ENCODE measurements at regions not wholly inside any gene's neighbourhood (a gene's known extent, or its start where the extent isn't known, plus 50 kb on each side); places are given as distances from the start of the nearest gene placed in this dataset.

GRCh38 chr2:13019781-13020180, 303.0 kb downstream of the TRIB2 start:
- CTCF ChIA-PET, result no interaction called here

DNA sequence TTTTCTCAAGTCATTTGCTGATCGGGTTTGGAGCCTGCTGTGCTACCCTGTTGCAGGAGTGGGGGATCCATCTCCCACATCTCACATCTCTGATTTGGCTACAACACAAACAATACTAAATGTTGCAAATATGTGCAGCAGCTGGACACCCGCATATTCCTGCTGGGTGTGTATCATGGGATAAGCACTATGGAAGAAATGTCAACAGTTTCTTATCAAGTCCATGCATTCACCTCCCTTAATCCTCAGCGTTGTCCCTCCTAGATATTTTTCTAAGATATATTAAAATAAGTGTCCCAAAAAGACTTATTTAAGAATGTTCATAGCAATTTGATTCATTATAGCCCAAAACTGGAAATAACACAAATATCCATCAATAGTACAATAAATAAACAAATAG, 303.7 kb downstream of the TRIB2 start:
- CTCF ChIA-PET, result no interaction called here
- no peak for DNase-seq (ENCODE audit: low spot score)
- H3K27ac ChIP-seq, result no peak overlapping the region
- POLR2A ChIA-PET (ENCODE audit: low non-redundant PET), result no interaction called here
- TF ChIP-seq, protein P1, sequence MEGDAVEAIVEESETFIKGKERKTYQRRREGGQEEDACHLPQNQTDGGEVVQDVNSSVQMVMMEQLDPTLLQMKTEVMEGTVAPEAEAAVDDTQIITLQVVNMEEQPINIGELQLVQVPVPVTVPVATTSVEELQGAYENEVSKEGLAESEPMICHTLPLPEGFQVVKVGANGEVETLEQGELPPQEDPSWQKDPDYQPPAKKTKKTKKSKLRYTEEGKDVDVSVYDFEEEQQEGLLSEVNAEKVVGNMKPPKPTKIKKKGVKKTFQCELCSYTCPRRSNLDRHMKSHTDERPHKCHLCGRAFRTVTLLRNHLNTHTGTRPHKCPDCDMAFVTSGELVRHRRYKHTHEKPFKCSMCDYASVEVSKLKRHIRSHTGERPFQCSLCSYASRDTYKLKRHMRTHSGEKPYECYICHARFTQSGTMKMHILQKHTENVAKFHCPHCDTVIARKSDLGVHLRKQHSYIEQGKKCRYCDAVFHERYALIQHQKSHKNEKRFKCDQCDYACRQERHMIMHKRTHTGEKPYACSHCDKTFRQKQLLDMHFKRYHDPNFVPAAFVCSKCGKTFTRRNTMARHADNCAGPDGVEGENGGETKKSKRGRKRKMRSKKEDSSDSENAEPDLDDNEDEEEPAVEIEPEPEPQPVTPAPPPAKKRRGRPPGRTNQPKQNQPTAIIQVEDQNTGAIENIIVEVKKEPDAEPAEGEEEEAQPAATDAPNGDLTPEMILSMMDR (conservative IDR thresholded peaks at IDR 0.05; ENCODE audit: low read depth), result no peak

More at GRCh38 chr2:13019781-13020180, 303.0 kb downstream of the TRIB2 start:
- H3K27ac ChIP-seq, result no peak overlapping the region
- DNase-seq (ENCODE audit: low spot score), result no peak
- TF ChIP-seq, protein P1 (conservative IDR thresholded peaks at IDR 0.05; ENCODE audit: low read depth), result no peak
- POLR2A ChIA-PET (ENCODE audit: low non-redundant PET), result no interaction called here

- H3K27ac ChIP-seq, result no peak overlapping the region
- TF ChIP-seq, protein P1 (conservative IDR thresholded peaks at IDR 0.05; ENCODE audit: low read depth), result no peak
- ChIA-PET CTCF (interaction anchor here (0.7 kb wide), 1 partner anchor 1229 kb away, joined by 4 read pairs; no protein-coding TSS in a partner anchor), POLR2A (ENCODE audit: low non-redundant PET) (no interaction called here)
- no peak for DNase-seq (ENCODE audit: low spot score)
These were observed 304.8 kb downstream of the TRIB2 start for GRCh38 chr2:13021470-13021957.

DNA sequence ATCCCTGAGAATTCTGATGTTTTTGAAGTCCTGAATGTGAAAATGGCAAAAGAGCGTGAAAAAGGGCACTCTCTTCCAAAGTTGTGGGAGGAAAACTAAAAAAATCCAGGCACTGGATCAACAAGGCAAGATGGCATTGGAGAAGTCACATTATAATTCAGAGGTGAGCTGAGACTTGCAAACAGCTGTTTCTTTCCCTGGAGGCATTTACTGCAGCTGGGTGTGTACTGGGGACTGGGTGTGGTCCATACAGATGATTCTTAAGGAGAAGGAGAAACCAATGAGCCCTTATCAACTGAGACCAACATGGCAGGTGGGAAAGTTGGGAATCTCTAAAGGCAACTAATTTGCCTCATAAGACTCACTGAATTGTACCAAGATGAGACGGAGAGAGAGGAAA, 313.9 kb downstream of the TRIB2 start:
- no peak overlapping the region for H3K27ac ChIP-seq
- TF ChIP-seq, protein P1 (conservative IDR thresholded peaks at IDR 0.05; ENCODE audit: low read depth), result no peak
- no peak for DNase-seq (ENCODE audit: low spot score)
- CTCF ChIA-PET, result interaction anchor here (0.8 kb wide), 1 partner anchor 1209 kb away, joined by 3 read pairs; no protein-coding TSS in a partner anchor
- POLR2A ChIA-PET (ENCODE audit: low non-redundant PET), result no interaction called here

DNA sequence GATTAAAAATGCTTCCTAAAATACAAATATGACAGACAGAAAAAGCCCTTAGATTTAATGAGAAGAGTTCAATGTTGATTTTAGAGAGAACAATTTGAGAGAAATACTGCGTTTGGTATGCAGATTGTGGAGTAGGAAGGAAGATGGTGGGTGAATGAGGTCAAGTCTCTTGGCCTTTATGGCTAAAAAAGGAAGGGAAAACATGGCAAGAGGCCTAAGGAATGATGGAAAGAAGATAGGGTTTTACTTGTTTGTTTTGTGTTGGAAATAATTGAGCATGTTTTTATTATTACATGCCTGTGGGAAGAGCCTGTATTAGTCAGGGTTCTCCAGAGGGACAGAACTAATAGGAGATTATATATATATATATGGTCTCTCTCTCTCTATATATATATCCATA, 318.1 kb downstream of the TRIB2 start:
- H3K27ac ChIP-seq, result no peak overlapping the region
- ChIA-PET POLR2A (ENCODE audit: low non-redundant PET) (no interaction called here), CTCF (no interaction called here)
- TF ChIP-seq, protein P1 (conservative IDR thresholded peaks at IDR 0.05; ENCODE audit: low read depth), result no peak
- no peak for DNase-seq (ENCODE audit: low spot score)

DNA sequence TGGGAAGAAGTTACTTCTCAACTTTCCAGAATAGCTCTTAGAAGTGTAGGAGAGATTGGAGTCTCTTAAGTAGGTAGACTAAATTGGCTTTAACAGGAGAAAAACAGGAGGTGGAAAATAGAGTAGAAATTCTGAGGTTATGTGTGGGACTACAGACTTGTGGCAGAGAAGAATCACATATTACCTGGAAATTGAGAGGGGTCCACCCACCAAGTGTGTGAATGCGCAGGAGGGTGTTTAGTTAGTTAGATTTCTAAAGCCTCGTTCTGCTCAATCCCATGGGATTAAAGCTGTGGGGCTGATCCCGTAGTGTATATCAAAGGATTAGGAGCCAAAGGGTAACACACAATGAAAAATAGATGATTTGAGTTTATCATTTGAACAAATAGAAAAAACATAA, 319.1 kb downstream of the TRIB2 start:
- ChIA-PET POLR2A (ENCODE audit: low non-redundant PET) (no interaction called here), CTCF (no interaction called here)
- TF ChIP-seq, protein P1 (conservative IDR thresholded peaks at IDR 0.05; ENCODE audit: low read depth), result no peak
- DNase-seq (ENCODE audit: low spot score), result no peak
- no peak overlapping the region for H3K27ac ChIP-seq

DNA sequence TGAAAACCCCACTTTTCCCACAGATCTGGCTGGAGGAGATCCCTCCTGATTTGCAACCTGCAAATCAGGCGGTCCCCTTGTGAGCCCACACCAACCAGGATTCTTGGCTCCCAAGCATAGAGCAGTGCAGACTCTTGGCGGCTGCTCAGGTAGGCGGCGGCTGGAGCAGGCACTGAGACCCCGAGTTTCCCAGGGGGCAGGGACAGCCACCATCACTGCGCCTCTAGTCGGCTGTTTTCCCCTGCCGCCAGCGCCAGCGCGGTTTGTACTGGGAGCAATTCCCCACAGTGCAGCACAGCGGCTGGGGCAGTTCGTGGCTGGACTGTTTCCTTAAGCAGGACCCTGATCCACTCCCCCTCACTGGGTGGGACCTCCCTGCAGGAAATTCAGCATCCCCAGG, 323.3 kb downstream of the TRIB2 start:
- TF ChIP-seq, protein P1 (conservative IDR thresholded peaks at IDR 0.05; ENCODE audit: low read depth), result no peak
- ChIA-PET CTCF (no interaction called here), POLR2A (ENCODE audit: low non-redundant PET) (no interaction called here)
- no peak overlapping the region for H3K27ac ChIP-seq
- no peak for DNase-seq (ENCODE audit: low spot score)

All from RWPE1 (cell line).